Effector memory CD4-positive, alpha-beta T cell (primary cell): ENCODE measurements at regions not wholly inside any gene's neighbourhood (a gene's known extent, or its start where the extent isn't known, plus 50 kb on each side); places are given as distances from the start of the nearest gene placed in this dataset.

ENCODE experiments used
- DNase-seq, 3 donors: peaks; one replicate each; pipeline ENCODE4 v3.0.0-alpha.2; 2020
- H3K27ac ChIP-seq: 2 replicates; pipeline ENCODE4 v1.7.0; 2013; ENCODE audit warnings: mild to moderate bottlenecking, low read length, moderate library complexity; ENCODE audit not compliant: insufficient read depth, poor library complexity, severe bottlenecking
- H3K27me3 ChIP-seq: replicated peaks from 2 replicates; pipeline ENCODE4 v1.7.0; 2013; ENCODE audit warnings: mild to moderate bottlenecking, low read length; ENCODE audit not compliant: insufficient read depth, control insufficient read depth, poor library complexity, severe bottlenecking
- H3K36me3 ChIP-seq: 2 replicates; pipeline ENCODE4 v1.7.0; 2013; ENCODE audit warnings: mild to moderate bottlenecking, low read length, moderate library complexity; ENCODE audit not compliant: control insufficient read depth, insufficient read depth
- H3K4me1 ChIP-seq: 2 replicates; pipeline ENCODE4 v1.7.0; 2013; ENCODE audit warnings: low read length, mild to moderate bottlenecking; ENCODE audit not compliant: control insufficient read depth, insufficient read depth, poor library complexity, severe bottlenecking
- H3K4me3 ChIP-seq: 2 replicates; pipeline ENCODE4 v1.7.0; 2013; ENCODE audit warnings: low read length, low read depth, mild to moderate bottlenecking; ENCODE audit not compliant: insufficient read depth, poor library complexity, severe bottlenecking
- H3K9me3 ChIP-seq: 2 replicates; pipeline ENCODE4 v1.7.0; 2013; ENCODE audit warnings: mild to moderate bottlenecking, low read length, moderate library complexity; ENCODE audit not compliant: control insufficient read depth

DNA sequence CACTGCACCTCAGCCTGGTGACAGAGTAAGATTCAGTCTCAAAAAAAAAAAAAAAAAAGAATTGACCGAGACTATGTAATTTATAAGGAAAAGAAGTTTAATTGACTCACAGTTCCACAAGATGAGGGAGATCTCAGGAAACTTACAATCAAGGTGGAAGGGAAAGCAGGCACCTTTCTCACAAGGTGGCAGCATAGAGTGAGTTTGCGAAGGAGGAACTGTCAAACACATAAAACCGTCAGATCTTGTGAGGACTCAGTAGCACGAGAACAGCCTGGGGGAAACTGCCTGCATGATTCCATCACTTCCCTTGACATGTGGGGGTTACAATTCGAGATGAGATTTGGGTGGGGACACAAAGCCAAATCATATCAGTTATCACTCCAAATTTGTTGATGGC lies 380.9 kb downstream of the EDEM1 start:
- H3K9me3 ChIP-seq, result no peaks in the 10 kb centered on the region
- H3K4me3 ChIP-seq, result no peak overlapping the region
- H3K27ac ChIP-seq, result no peak overlapping the region
- no peaks in the 10 kb centered on the region for H3K36me3 ChIP-seq
- no peaks in the 10 kb centered on the region for H3K4me1 ChIP-seq
- H3K27me3 ChIP-seq, result no peaks in the 10 kb centered on the region
- DNase-seq, result no peak

- H3K4me3 ChIP-seq, result no peak overlapping the region
These were observed 381.6 kb downstream of the EDEM1 start for GRCh38 chr3:5569152-5569551.

GRCh38 chr3:5572168-5572567 lies 384.7 kb downstream of the EDEM1 start:
- no peak for DNase-seq

More at GRCh38 chr3:5569152-5569551, 381.6 kb downstream of the EDEM1 start:
- no peaks in the 10 kb centered on the region for H3K36me3 ChIP-seq
- H3K4me1 ChIP-seq, result no peaks in the 10 kb centered on the region
- no peak for DNase-seq
- no peak overlapping the region for H3K27ac ChIP-seq
- H3K27me3 ChIP-seq, result no peaks in the 10 kb centered on the region
- H3K9me3 ChIP-seq, result no peaks in the 10 kb centered on the region

GRCh38 chr3:5576277-5577011 lies 388.9 kb downstream of the EDEM1 start:
- Histone ChIP-seq H3K36me3 (no peaks in the 10 kb centered on the region), H3K9me3 (no peaks in the 10 kb centered on the region), H3K4me3 (no peak overlapping the region), H3K27ac (no peak overlapping the region), H3K4me1 (no peaks in the 10 kb centered on the region), H3K27me3 (no peaks in the 10 kb centered on the region)
- DNase-seq, result no peak

More at GRCh38 chr3:5572168-5572567, 384.7 kb downstream of the EDEM1 start:
- Histone ChIP-seq H3K27ac (no peak overlapping the region), H3K9me3 (no peaks in the 10 kb centered on the region), H3K4me3 (no peak overlapping the region), H3K4me1 (no peaks in the 10 kb centered on the region), H3K27me3 (no peaks in the 10 kb centered on the region), H3K36me3 (no peaks in the 10 kb centered on the region)

DNA sequence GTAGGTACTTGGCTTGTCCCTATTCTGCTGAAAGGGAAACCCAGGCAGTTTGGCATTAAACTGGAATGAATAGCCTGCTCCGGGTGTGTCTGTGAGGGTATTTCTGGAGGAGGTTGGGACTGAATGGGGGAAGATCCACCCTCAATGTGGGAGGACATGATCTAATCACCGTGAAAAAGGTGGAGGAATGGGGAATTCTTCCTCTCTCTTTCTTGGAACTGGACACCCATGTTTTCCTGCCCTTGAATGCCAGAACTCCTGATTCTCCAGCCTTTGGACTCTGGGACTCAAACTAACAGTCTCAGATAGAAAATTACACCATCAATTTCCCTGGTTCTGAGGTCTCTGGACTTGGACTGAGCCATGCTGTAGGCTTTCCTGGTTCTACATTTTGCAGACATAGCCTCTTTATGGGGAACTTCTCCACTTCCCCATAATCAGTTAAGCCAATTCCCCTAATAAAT lies 391.7 kb downstream of the EDEM1 start:
- Histone ChIP-seq H3K36me3 (no peaks in the 10 kb centered on the region), H3K27ac (no peak overlapping the region), H3K9me3 (no peaks in the 10 kb centered on the region), H3K4me1 (no peaks in the 10 kb centered on the region), H3K27me3 (no peaks in the 10 kb centered on the region), H3K4me3 (no peak overlapping the region)
- no peak for DNase-seq

DNA sequence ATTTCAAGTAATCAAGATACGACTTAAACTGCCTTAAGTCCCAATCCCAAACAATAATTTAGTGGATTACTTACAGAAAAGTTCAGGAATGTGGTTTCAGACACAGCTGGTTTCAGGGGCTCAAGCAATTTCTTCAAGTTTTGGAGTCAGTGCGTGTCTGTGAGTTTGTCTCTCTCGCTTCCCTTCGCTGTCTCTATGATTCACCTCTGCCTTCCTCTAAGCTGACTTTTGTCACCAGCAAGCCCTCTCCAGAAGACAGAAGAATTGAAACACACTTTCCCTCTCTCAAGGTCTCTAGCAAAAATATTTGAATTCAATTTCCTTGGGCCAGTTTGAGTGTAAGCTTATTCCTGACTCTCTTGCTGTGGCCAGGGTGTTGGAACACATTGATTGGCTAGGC lies 392.4 kb downstream of the EDEM1 start:
- Histone ChIP-seq H3K36me3 (no peaks in the 10 kb centered on the region), H3K9me3 (no peaks in the 10 kb centered on the region), H3K27me3 (no peaks in the 10 kb centered on the region), H3K27ac (no peak overlapping the region), H3K4me1 (no peaks in the 10 kb centered on the region), H3K4me3 (no peak overlapping the region)
- DNase-seq, result no peak

GRCh38 chr3:5580826-5581225 lies 393.3 kb downstream of the EDEM1 start:
- H3K27me3 ChIP-seq, result no peaks in the 10 kb centered on the region
- no peaks in the 10 kb centered on the region for H3K9me3 ChIP-seq
- no peak overlapping the region for H3K27ac ChIP-seq
- DNase-seq, result no peak
- H3K4me1 ChIP-seq, result no peaks in the 10 kb centered on the region
- no peak overlapping the region for H3K4me3 ChIP-seq
- no peaks in the 10 kb centered on the region for H3K36me3 ChIP-seq

GRCh38 chr3:5581743-5582142 lies 394.2 kb downstream of the EDEM1 start:
- no peak for DNase-seq

GRCh38 chr3:5583920-5584319 lies 396.4 kb downstream of the EDEM1 start:
- no peak overlapping the region for H3K4me3 ChIP-seq
- no peaks in the 10 kb centered on the region for H3K9me3 ChIP-seq
- no peaks in the 10 kb centered on the region for H3K27me3 ChIP-seq
- no peak for DNase-seq
- no peaks in the 10 kb centered on the region for H3K36me3 ChIP-seq
- no peak overlapping the region for H3K27ac ChIP-seq
- H3K4me1 ChIP-seq, result no peaks in the 10 kb centered on the region

More at GRCh38 chr3:5581743-5582142, 394.2 kb downstream of the EDEM1 start:
- Histone ChIP-seq H3K27me3 (no peaks in the 10 kb centered on the region), H3K9me3 (no peaks in the 10 kb centered on the region), H3K27ac (no peak overlapping the region), H3K4me3 (no peak overlapping the region), H3K36me3 (no peaks in the 10 kb centered on the region), H3K4me1 (no peaks in the 10 kb centered on the region)

DNA sequence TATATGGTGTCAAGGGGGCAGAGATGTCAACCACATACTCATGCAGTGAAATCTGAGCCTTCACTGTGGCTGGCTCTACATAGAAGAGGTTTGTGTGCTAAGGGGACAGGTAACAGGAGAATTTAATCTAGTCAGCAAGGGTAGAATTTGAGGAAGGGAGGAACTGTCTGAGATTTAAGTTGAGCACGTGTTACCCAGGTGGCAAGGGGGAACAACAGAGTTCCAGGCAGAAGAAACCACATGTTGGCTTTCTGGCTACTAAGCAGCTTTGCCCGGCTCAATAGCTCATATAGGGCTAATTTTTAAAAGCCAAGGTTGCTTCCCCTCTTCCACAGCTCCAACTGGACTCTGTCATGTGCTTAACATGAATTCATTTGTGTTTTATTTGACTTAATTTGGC lies 397.6 kb downstream of the EDEM1 start:
- H3K9me3 ChIP-seq, result no peaks in the 10 kb centered on the region
- no peaks in the 10 kb centered on the region for H3K27me3 ChIP-seq
- no peak overlapping the region for H3K4me3 ChIP-seq
- no peak overlapping the region for H3K27ac ChIP-seq
- H3K4me1 ChIP-seq, result no peaks in the 10 kb centered on the region
- no peak for DNase-seq
- no peaks in the 10 kb centered on the region for H3K36me3 ChIP-seq
